Keratinocyte (primary cell): ENCODE measurements at regions not wholly inside any gene's neighbourhood (a gene's known extent, or its start where the extent isn't known, plus 50 kb on each side); places are given as distances from the start of the nearest gene placed in this dataset.

Source experiments
- EZH2 ChIP-seq: IDR thresholded peaks from one replicate; pipeline ENCODE4 v1.6.1; 2012; ENCODE audit warnings: inconsistent platforms, mild to moderate bottlenecking, low read length, moderate library complexity
- TF ChIP-seq, protein P1 (sequence below), 3 experiments: IDR thresholded peaks in 1 of 3; conservative IDR thresholded peaks in 1 of 3; optimal IDR thresholded peaks in 1 of 3; 2 replicates in 2 of 3; 3 replicates in 1 of 3; pipeline versions ENCODE3 to v1.5.1; 2011; ENCODE audit warnings: low read length in 3 of 3, mild to moderate bottlenecking in 3 of 3, moderate library complexity in 2 of 3, control low read depth in 1 of 3, inconsistent platforms in 1 of 3; ENCODE audit not compliant: insufficient read depth in 2 of 3; ENCODE audit errors: extremely low read depth in 1 of 3

- TF ChIP-seq, protein P1, sequence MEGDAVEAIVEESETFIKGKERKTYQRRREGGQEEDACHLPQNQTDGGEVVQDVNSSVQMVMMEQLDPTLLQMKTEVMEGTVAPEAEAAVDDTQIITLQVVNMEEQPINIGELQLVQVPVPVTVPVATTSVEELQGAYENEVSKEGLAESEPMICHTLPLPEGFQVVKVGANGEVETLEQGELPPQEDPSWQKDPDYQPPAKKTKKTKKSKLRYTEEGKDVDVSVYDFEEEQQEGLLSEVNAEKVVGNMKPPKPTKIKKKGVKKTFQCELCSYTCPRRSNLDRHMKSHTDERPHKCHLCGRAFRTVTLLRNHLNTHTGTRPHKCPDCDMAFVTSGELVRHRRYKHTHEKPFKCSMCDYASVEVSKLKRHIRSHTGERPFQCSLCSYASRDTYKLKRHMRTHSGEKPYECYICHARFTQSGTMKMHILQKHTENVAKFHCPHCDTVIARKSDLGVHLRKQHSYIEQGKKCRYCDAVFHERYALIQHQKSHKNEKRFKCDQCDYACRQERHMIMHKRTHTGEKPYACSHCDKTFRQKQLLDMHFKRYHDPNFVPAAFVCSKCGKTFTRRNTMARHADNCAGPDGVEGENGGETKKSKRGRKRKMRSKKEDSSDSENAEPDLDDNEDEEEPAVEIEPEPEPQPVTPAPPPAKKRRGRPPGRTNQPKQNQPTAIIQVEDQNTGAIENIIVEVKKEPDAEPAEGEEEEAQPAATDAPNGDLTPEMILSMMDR (optimal IDR thresholded peaks at IDR 0.05 in 1 of 3, IDR thresholded peaks at IDR 0.05 in 1 of 3, conservative IDR thresholded peaks at IDR 0.05 in 1 of 3; ENCODE audit: extremely low read depth in 1 of 3, insufficient read depth in 2 of 3, low read length in 3 of 3), result no peak
- TF ChIP-seq EZH2, result no peak
Observed at GRCh38 chr12:95385246-95386035, 88.5 kb upstream of the METAP2 start.
